Liver (tissue), 8 donors: ENCODE measurements at regions not wholly inside any gene's neighbourhood (a gene's known extent, or its start where the extent isn't known, plus 50 kb on each side); places are given as distances from the start of the nearest gene placed in this dataset.

Source experiments
- DNase-seq: peaks from one replicate; pipeline ENCODE4 v3.0.0-alpha.2; 2017; ENCODE audit warnings: low spot score
- H3K27ac ChIP-seq, 2 donors: one replicate each; pipeline ENCODE4 v1.7.0; 2013; ENCODE audit warnings: inconsistent platforms in 2 of 2, low read length in 2 of 2, control low read depth in 1 of 2, low read depth in 1 of 2, mild to moderate bottlenecking in 1 of 2
- H3K27me3 ChIP-seq, 4 donors: one replicate each; pipeline versions ENCODE4 v1.6.1 to v1.7.0; 2013; ENCODE audit warnings: low read length in 3 of 4, inconsistent platforms in 1 of 4, mild to moderate bottlenecking in 1 of 4, moderate library complexity in 1 of 4; ENCODE audit not compliant: control insufficient read depth in 4 of 4, insufficient read depth in 4 of 4
- H3K36me3 ChIP-seq, 4 donors: one replicate each; pipeline versions ENCODE4 v1.6.1 to v1.7.0; 2013; ENCODE audit warnings: low read length in 3 of 4, mild to moderate bottlenecking in 3 of 4, low read depth in 1 of 4, moderate library complexity in 1 of 4; ENCODE audit not compliant: control insufficient read depth in 4 of 4, insufficient read depth in 3 of 4
- H3K4me1 ChIP-seq, 4 donors: one replicate each; pipeline versions ENCODE4 v1.6.1 to v1.7.0; 2013; ENCODE audit warnings: low read length in 3 of 4, mild to moderate bottlenecking in 3 of 4, moderate library complexity in 1 of 4; ENCODE audit not compliant: control insufficient read depth in 4 of 4, insufficient read depth in 4 of 4
- H3K4me3 ChIP-seq, 3 donors: one replicate each; pipeline versions ENCODE4 v1.6.1 to v1.7.0; 2013; ENCODE audit warnings: low read length in 3 of 3, control low read depth in 1 of 3, low read depth in 1 of 3, mild to moderate bottlenecking in 1 of 3
- H3K9ac ChIP-seq, 2 donors: one replicate each; pipeline ENCODE4 v1.7.0; 2013; ENCODE audit warnings: low read length in 2 of 2, mild to moderate bottlenecking in 2 of 2, moderate library complexity in 2 of 2, control low read depth in 1 of 2, low read depth in 1 of 2
- H3K9me3 ChIP-seq, 4 donors: one replicate each; pipeline versions ENCODE4 v1.6.1 to v1.7.0; 2013; ENCODE audit warnings: low read length in 3 of 4; ENCODE audit not compliant: control insufficient read depth in 4 of 4
- EGR1 ChIP-seq, 2 donors: IDR thresholded peaks; 2 replicates each; pipeline ENCODE4 v1.6.1; 2016 to 2018; ENCODE audit warnings: antibody characterized with exemption in 2 of 2, low read depth in 2 of 2
- FOXA1 ChIP-seq: IDR thresholded peaks from 2 replicates; pipeline ENCODE4 v1.6.1; 2016; ENCODE audit warnings: antibody characterized with exemption
- FOXA2 ChIP-seq: IDR thresholded peaks from 2 replicates; pipeline ENCODE4 v1.6.1; 2016; ENCODE audit warnings: antibody characterized with exemption
- GABPA ChIP-seq, 2 donors: IDR thresholded peaks in 1 of 2; conservative IDR thresholded peaks in 1 of 2; 2 replicates each; pipeline ENCODE4 v1.6.1; 2016; ENCODE audit warnings: antibody characterized with exemption in 2 of 2, mild to moderate bottlenecking in 1 of 2, moderate library complexity in 1 of 2
- HNF4G ChIP-seq: IDR thresholded peaks from 2 replicates; pipeline ENCODE4 v1.6.1; 2016; ENCODE audit warnings: antibody characterized with exemption
- JUND ChIP-seq, 2 donors: IDR thresholded peaks; 2 replicates each; pipeline ENCODE4 v1.6.1; 2016; ENCODE audit warnings: antibody characterized with exemption in 2 of 2
- NR2F2 ChIP-seq: IDR thresholded peaks from 2 replicates; pipeline ENCODE4 v1.6.1; 2016; ENCODE audit warnings: antibody characterized with exemption
- RAD21 ChIP-seq, 2 donors: IDR thresholded peaks; 2 replicates each; pipeline ENCODE4 v1.6.1; 2016; ENCODE audit warnings: antibody characterized with exemption in 2 of 2, mild to moderate bottlenecking in 2 of 2
- RXRA ChIP-seq, 2 donors: IDR thresholded peaks; 2 replicates each; pipeline ENCODE4 v1.6.1; 2017 to 2018; ENCODE audit warnings: antibody characterized with exemption in 2 of 2, mild to moderate bottlenecking in 1 of 2
- SP1 ChIP-seq: IDR thresholded peaks from 2 replicates; pipeline ENCODE4 v1.6.1; 2018; ENCODE audit warnings: antibody characterized with exemption, mild to moderate bottlenecking
- TAF1 ChIP-seq: conservative IDR thresholded peaks from 2 replicates; pipeline ENCODE4 v1.6.1; 2016; ENCODE audit warnings: antibody characterized with exemption, mild to moderate bottlenecking
- YY1 ChIP-seq: IDR thresholded peaks from 2 replicates; pipeline ENCODE4 v1.6.1; 2016; ENCODE audit warnings: antibody characterized with exemption, mild to moderate bottlenecking
- WGBS: extraction: QIAGEN DNeasy Blood & Tissue Kit; methylation state at CpG from one replicate; pipeline ENCODE4 v1.1.7; 2013; 5-methylcytosine and 5-hydroxymethylcytosine counted together
- TF ChIP-seq, protein P1 (sequence below): fragments of 150-350 bp; IDR thresholded peaks from 2 replicates; pipeline ENCODE4 v1.5.1; 2017; ENCODE audit warnings: improper control_type of control experiment, low read depth, low read length; ENCODE audit not compliant: missing input control
- TF ChIP-seq, protein P2 (sequence below): IDR thresholded peaks from 2 replicates; pipeline ENCODE4 v1.6.1; 2016; ENCODE audit warnings: antibody characterized with exemption
- TF ChIP-seq, protein P3 (sequence below): IDR thresholded peaks from 2 replicates; pipeline ENCODE4 v1.6.1; 2016; ENCODE audit warnings: antibody characterized with exemption
- TF ChIP-seq, protein P4 (sequence below): IDR thresholded peaks from 2 replicates; pipeline ENCODE4 v1.6.1; 2016; ENCODE audit warnings: antibody characterized with exemption
- TF ChIP-seq, protein P5 (sequence below): IDR thresholded peaks from 2 replicates; pipeline ENCODE4 v1.6.1; 2016; ENCODE audit warnings: antibody characterized with exemption, mild to moderate bottlenecking
- donor health status: healthy.
- donor health status: healthy.
- donor health status: healthy.
- donor health status: healthy.
- donor health status: healthy.

DNA sequence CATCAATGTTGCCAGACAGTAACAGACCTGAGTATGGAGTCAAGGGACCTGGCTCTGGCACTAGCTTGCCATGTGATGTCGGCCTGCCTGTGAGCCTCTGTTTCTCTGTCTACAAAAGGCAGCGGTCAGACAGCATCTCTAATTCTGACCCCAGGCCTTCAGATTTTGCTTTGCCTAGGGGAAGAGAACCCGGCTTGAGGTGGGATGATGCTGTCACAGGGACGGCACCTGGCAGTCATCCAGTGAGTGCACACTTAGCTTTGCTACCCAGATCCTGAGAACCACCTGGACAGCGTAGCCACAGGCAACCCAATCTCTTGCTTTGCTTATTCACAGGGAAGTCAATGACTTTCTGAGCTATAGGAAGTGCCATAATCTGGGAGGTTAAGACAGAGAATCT is 135.2 kb upstream of the SALL1 start (continued):
- TF ChIP-seq YY1 (no peak), NR2F2 (no peak), HNF4G (no peak), RAD21 (IDR thresholded peaks at IDR 0.05) (no peak)
- TF ChIP-seq, protein P1, sequence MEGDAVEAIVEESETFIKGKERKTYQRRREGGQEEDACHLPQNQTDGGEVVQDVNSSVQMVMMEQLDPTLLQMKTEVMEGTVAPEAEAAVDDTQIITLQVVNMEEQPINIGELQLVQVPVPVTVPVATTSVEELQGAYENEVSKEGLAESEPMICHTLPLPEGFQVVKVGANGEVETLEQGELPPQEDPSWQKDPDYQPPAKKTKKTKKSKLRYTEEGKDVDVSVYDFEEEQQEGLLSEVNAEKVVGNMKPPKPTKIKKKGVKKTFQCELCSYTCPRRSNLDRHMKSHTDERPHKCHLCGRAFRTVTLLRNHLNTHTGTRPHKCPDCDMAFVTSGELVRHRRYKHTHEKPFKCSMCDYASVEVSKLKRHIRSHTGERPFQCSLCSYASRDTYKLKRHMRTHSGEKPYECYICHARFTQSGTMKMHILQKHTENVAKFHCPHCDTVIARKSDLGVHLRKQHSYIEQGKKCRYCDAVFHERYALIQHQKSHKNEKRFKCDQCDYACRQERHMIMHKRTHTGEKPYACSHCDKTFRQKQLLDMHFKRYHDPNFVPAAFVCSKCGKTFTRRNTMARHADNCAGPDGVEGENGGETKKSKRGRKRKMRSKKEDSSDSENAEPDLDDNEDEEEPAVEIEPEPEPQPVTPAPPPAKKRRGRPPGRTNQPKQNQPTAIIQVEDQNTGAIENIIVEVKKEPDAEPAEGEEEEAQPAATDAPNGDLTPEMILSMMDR, result no peak

DNA sequence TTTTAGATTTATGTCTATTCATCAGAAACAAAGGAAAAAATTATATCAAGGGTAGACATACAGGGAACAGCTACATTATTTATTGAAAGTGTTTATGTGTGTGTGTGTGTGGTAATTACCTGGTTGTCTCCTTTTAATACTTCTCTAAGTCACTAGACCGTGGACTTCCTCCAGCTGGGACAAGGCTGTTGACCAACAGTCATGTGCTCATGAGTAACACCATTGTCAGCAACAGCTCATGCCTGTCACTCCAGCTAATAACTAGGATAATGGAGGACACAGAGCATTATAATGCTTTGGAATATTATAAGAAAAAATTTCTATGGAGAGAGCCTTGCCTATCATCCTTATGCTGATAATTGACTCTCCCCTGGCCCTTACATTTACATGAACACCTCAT is 125.3 kb upstream of the SALL1 start:
- WGBS, result 88% methylated on average over 1 of the region's 1 CpG
- Histone ChIP-seq H3K9ac (no peak overlapping the region), H3K27ac (no peak overlapping the region), H3K36me3 (no peaks in the 10 kb centered on the region), H3K4me3 (no peak overlapping the region), H3K9me3 (no peaks in the 10 kb centered on the region), H3K27me3 (no peaks in the 10 kb centered on the region), H3K4me1 (no peaks in the 10 kb centered on the region)
- TF ChIP-seq, protein P1, result no peak
- TF ChIP-seq SP1 (no peak), FOXA1 (no peak), RXRA (IDR thresholded peaks at IDR 0.05) (no peak), YY1 (no peak), TAF1 (no peak), FOXA2 (no peak)
- TF ChIP-seq, protein P2, sequence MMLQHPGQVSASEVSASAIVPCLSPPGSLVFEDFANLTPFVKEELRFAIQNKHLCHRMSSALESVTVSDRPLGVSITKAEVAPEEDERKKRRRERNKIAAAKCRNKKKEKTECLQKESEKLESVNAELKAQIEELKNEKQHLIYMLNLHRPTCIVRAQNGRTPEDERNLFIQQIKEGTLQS, result no peak
- TF ChIP-seq, protein P3, sequence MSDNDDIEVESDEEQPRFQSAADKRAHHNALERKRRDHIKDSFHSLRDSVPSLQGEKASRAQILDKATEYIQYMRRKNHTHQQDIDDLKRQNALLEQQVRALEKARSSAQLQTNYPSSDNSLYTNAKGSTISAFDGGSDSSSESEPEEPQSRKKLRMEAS, result no peak
- TF ChIP-seq, protein P4, sequence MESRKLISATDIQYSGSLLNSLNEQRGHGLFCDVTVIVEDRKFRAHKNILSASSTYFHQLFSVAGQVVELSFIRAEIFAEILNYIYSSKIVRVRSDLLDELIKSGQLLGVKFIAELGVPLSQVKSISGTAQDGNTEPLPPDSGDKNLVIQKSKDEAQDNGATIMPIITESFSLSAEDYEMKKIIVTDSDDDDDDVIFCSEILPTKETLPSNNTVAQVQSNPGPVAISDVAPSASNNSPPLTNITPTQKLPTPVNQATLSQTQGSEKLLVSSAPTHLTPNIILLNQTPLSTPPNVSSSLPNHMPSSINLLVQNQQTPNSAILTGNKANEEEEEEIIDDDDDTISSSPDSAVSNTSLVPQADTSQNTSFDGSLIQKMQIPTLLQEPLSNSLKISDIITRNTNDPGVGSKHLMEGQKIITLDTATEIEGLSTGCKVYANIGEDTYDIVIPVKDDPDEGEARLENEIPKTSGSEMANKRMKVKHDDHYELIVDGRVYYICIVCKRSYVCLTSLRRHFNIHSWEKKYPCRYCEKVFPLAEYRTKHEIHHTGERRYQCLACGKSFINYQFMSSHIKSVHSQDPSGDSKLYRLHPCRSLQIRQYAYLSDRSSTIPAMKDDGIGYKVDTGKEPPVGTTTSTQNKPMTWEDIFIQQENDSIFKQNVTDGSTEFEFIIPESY, result no peak
- DNase-seq, result no peak

DNA sequence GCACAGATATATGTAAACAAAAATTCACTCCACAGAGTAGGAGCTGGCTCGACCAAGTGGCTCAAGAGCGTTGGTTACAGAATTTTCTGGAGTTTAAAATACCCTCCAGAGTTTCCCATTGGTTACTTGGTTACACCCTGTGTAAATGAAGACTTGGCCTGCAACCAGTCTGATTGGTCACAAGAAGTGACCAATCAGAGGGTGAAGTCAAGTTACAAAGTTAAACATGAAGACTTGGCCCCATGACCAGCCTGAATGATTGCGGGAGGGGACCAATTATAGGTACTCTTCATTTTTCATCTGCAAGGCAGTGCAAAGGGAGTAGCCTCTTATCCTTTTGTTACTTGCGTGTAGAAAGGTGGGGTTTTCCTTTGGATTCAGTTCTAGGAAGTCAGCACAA is 121.3 kb upstream of the SALL1 start:
- TF ChIP-seq, protein P1, result no peak
- TF ChIP-seq JUND (IDR thresholded peaks at IDR 0.05) (no peak), EGR1 (IDR thresholded peaks at IDR 0.05; ENCODE audit: low read depth in 2 of 2) (no peak), FOXA2 (no peak), SP1 (no peak), RAD21 (IDR thresholded peaks at IDR 0.05) (no peak), HNF4G (no peak), RXRA (IDR thresholded peaks at IDR 0.05) (no peak), FOXA1 (no peak), GABPA (IDR thresholded peaks at IDR 0.05 in 1 of 2, conservative IDR thresholded peaks at IDR 0.05 in 1 of 2) (no peak), TAF1 (no peak)
- TF ChIP-seq, protein P5, sequence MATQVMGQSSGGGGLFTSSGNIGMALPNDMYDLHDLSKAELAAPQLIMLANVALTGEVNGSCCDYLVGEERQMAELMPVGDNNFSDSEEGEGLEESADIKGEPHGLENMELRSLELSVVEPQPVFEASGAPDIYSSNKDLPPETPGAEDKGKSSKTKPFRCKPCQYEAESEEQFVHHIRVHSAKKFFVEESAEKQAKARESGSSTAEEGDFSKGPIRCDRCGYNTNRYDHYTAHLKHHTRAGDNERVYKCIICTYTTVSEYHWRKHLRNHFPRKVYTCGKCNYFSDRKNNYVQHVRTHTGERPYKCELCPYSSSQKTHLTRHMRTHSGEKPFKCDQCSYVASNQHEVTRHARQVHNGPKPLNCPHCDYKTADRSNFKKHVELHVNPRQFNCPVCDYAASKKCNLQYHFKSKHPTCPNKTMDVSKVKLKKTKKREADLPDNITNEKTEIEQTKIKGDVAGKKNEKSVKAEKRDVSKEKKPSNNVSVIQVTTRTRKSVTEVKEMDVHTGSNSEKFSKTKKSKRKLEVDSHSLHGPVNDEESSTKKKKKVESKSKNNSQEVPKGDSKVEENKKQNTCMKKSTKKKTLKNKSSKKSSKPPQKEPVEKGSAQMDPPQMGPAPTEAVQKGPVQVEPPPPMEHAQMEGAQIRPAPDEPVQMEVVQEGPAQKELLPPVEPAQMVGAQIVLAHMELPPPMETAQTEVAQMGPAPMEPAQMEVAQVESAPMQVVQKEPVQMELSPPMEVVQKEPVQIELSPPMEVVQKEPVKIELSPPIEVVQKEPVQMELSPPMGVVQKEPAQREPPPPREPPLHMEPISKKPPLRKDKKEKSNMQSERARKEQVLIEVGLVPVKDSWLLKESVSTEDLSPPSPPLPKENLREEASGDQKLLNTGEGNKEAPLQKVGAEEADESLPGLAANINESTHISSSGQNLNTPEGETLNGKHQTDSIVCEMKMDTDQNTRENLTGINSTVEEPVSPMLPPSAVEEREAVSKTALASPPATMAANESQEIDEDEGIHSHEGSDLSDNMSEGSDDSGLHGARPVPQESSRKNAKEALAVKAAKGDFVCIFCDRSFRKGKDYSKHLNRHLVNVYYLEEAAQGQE, result no peak
- TF ChIP-seq, protein P2, result no peak
- 88% methylated on average over 4 of the region's 4 CpGs for whole genome bisulfite sequencing
- peak; percentile 12 for DNase-seq
- H3K4me1 ChIP-seq, result no peaks in the 10 kb centered on the region
- no peak overlapping the region for H3K9ac ChIP-seq
- H3K36me3 ChIP-seq, result no peaks in the 10 kb centered on the region
- no peak overlapping the region for H3K4me3 ChIP-seq
- peaks cover 0 to 6% (median 2%) of the 10 kb centered on the region in 4 donors for H3K9me3 ChIP-seq
- H3K27me3 ChIP-seq, result no peaks in the 10 kb centered on the region
- no peak overlapping the region for H3K27ac ChIP-seq
